ENCODE measurements at regions not wholly inside any gene's neighbourhood (a gene's known extent, or its start where the extent isn't known, plus 50 kb on each side); places are given as distances from the start of the nearest gene placed in this dataset.

DNA sequence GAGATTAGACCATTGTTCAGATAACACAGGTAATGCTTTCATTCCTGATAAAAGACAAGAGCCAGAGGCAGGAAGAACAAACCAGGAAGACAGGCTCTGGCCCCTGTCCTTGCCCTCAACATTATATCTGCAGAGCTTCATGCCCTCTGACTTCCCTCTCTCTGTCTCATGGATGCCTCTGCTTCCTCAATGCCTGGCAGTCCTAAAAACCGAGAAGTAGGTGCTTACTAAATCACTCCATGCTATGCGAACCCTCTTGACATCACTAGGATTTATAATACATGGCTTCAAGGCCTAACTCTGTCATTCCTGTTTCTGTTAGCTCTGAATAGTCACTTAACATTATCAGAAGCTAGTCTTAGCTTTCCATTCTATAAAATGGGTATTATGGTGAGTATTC is 117.8 kb downstream of the TLR4 start:
- TF ChIP-seq, protein P1, sequence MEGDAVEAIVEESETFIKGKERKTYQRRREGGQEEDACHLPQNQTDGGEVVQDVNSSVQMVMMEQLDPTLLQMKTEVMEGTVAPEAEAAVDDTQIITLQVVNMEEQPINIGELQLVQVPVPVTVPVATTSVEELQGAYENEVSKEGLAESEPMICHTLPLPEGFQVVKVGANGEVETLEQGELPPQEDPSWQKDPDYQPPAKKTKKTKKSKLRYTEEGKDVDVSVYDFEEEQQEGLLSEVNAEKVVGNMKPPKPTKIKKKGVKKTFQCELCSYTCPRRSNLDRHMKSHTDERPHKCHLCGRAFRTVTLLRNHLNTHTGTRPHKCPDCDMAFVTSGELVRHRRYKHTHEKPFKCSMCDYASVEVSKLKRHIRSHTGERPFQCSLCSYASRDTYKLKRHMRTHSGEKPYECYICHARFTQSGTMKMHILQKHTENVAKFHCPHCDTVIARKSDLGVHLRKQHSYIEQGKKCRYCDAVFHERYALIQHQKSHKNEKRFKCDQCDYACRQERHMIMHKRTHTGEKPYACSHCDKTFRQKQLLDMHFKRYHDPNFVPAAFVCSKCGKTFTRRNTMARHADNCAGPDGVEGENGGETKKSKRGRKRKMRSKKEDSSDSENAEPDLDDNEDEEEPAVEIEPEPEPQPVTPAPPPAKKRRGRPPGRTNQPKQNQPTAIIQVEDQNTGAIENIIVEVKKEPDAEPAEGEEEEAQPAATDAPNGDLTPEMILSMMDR (IDR thresholded peaks at IDR 0.05; ENCODE audit: low read length), result no peak
- no peak for TF ChIP-seq EZH2 (IDR thresholded peaks at IDR 0.05; ENCODE audit: borderline replicate concordance, low read length)

Measured in OCI-LY1 (cell line).